ENCODE measurements at regions not wholly inside any gene's neighbourhood (a gene's known extent, or its start where the extent isn't known, plus 50 kb on each side); places are given as distances from the start of the nearest gene placed in this dataset.

GRCh38 chr4:111510535-111510934 is 634.7 kb upstream of the FAM241A start:
- no peak for TF ChIP-seq POLR2A (IDR thresholded peaks at IDR 0.05)
- no peak for TF ChIP-seq CTCF (IDR thresholded peaks at IDR 0.05)
